PC-9 (cell line): ENCODE measurements at regions not wholly inside any gene's neighbourhood (a gene's known extent, or its start where the extent isn't known, plus 50 kb on each side); places are given as distances from the start of the nearest gene placed in this dataset.

Source experiments
- BruUV-seq: library from RNA; stranded (reverse); fragments of 400-500 nt; replicated peaks from 2 replicates; lab custom pipeline; 2021; lab: Mats Ljungman, UMichigan
- CTCF ChIA-PET: fragments of 300-600 bp; sonication (Branson Sonifier 250); formaldehyde crosslinking; loops from one replicate; lab custom pipeline; 2022; ENCODE audit warnings: antibody characterized with exemption; lab: Charles Lee
- POLR2A ChIA-PET: fragments of 300-600 bp; sonication (Branson Sonifier 250); formaldehyde crosslinking; loops from one replicate; lab custom pipeline; 2022; ENCODE audit warnings: antibody characterized with exemption; ENCODE audit not compliant: unreplicated experiment; lab: Charles Lee
- DNase-seq, 2 experiments: peaks; one replicate each; pipeline versions ENCODE4 v3.0.0 to v3.0.0-alpha.2; 2015 to 2022; ENCODE audit warnings: mixed read lengths in 1 of 2
- H2AFZ ChIP-seq: fragments of 200-600 bp; sonication (generic); 2 replicates; pipeline ENCODE4 v1.8.1; 2017; ENCODE audit warnings: antibody characterized with exemption
- H3F3A ChIP-seq: fragments of 200-600 bp; sonication (generic); 2 replicates; pipeline ENCODE4 v1.8.1; 2017; ENCODE audit warnings: antibody characterized with exemption, mild to moderate bottlenecking, low read depth; ENCODE audit not compliant: insufficient read depth
- H3K27ac ChIP-seq: fragments of 200-600 bp; sonication (generic); 2 replicates; pipeline ENCODE4 v1.6.1; 2016; ENCODE audit warnings: mixed run types
- H3K27me3 ChIP-seq: fragments of 200-600 bp; sonication (generic); 2 replicates; pipeline ENCODE4 v1.6.1; 2016; ENCODE audit warnings: low read depth, mixed run types; ENCODE audit not compliant: insufficient read depth
- H3K36me3 ChIP-seq: fragments of 200-600 bp; sonication (generic); 2 replicates; pipeline ENCODE4 v1.6.1; 2016; ENCODE audit warnings: low read depth, mixed run types
- H3K4me1 ChIP-seq: fragments of 200-600 bp; sonication (generic); replicated peaks from 2 replicates; pipeline ENCODE4 v1.6.1; 2016; ENCODE audit warnings: mixed run types; ENCODE audit not compliant: insufficient read depth
- H3K4me2 ChIP-seq: fragments of 200-600 bp; sonication (generic); 2 replicates; pipeline ENCODE4 v1.6.1; 2017; ENCODE audit warnings: mixed run types
- H3K4me3 ChIP-seq: fragments of 200-600 bp; sonication (generic); 2 replicates; pipeline ENCODE4 v1.6.1; 2016; ENCODE audit warnings: mixed run types
- H3K79me2 ChIP-seq: fragments of 200-600 bp; sonication (generic); 2 replicates; pipeline ENCODE4 v1.6.1; 2017; ENCODE audit warnings: low read depth, mixed run types
- H3K9me2 ChIP-seq: fragments of 200-600 bp; sonication (generic); 2 replicates; pipeline ENCODE4 v1.8.1; 2017; ENCODE audit warnings: mild to moderate bottlenecking; ENCODE audit not compliant: insufficient read depth
- H3K9me3 ChIP-seq: fragments of 200-600 bp; sonication (generic); 2 replicates; pipeline ENCODE4 v1.8.1; 2016; ENCODE audit warnings: low read depth; ENCODE audit not compliant: insufficient read depth
- H4K20me1 ChIP-seq: fragments of 200-600 bp; sonication (generic); 2 replicates; pipeline ENCODE4 v1.8.1; 2017; ENCODE audit not compliant: insufficient read depth
- CTCF ChIP-seq: fragments of 200-600 bp; sonication (generic); conservative IDR thresholded peaks from 2 replicates; pipeline ENCODE4 v1.6.1; 2017; ENCODE audit warnings: mixed run types, antibody characterized with exemption, mild to moderate bottlenecking, moderate library complexity
- EZH2 ChIP-seq: fragments of 200-600 bp; sonication (generic); IDR thresholded peaks from 2 replicates; pipeline ENCODE4 v1.8.0; 2017; ENCODE audit warnings: antibody characterized with exemption, low read depth
- intact Hi-C: fragments of 100-400 bp; cut with micrococcal nuclease; formaldehyde crosslinking; loops from one replicate; pipeline ENCODE4 v1.10.0; 2022; ENCODE audit not compliant: unreplicated experiment

GRCh38 chr2:103285354-103285753 lies 523.5 kb downstream of the TMEM182 start:
- H3K27me3 ChIP-seq: peaks cover 62% of the 10 kb centered on the region
- no peaks in the 10 kb centered on the region for H3F3A ChIP-seq
- TF ChIP-seq CTCF: no peak
- no peak for TF ChIP-seq EZH2
- no peak overlapping the region for H3K4me3 ChIP-seq
- no peaks in the 10 kb centered on the region for H3K9me2 ChIP-seq
- H3K4me1 ChIP-seq: no peaks in the 10 kb centered on the region
- no peak overlapping the region for H2AFZ ChIP-seq
- no peak for DNase-seq
- H3K9me3 ChIP-seq: no peaks in the 10 kb centered on the region
- H3K27ac ChIP-seq: no peak overlapping the region
- ChIA-PET POLR2A (no interaction called here), CTCF (no interaction called here)
- no peaks in the 10 kb centered on the region for H4K20me1 ChIP-seq
- intact Hi-C loops: no loop called here
- no peaks in the 10 kb centered on the region for H3K36me3 ChIP-seq
- no peak overlapping the region for H3K4me2 ChIP-seq
- H3K79me2 ChIP-seq: no peaks in the 10 kb centered on the region
- BruUV-seq: no TSS peak

DNA sequence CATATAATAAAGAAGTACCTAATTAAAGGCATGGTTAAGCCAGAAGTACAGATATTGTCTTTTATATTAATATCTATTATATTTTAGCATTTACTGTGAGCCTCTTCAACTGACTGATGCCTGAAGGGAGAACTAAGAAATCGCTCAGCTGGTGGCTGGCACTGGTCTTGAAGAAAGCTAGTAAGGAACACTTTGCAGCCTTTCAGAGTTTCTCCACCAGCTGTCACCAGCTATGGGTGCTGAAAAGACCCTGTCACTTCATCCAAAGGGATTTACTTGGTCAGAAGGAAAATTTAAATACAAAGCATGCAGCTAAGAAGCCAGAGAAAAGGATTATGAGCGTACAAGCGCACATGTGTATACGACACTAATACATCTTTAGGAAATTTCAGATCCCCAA lies 525.9 kb downstream of the TMEM182 start:
- no peak overlapping the region for H2AFZ ChIP-seq
- no peak overlapping the region for H3K4me2 ChIP-seq
- BruUV-seq: no TSS peak
- TF ChIP-seq EZH2 (no peak), CTCF (no peak)
- H3K79me2 ChIP-seq: no peaks in the 10 kb centered on the region
- no peaks in the 10 kb centered on the region for H3K9me2 ChIP-seq
- H3K36me3 ChIP-seq: no peaks in the 10 kb centered on the region
- no peak overlapping the region for H3K27ac ChIP-seq
- no peak overlapping the region for H3K4me3 ChIP-seq
- no peaks in the 10 kb centered on the region for H3F3A ChIP-seq
- peaks cover 74% of the 10 kb centered on the region for H3K27me3 ChIP-seq
- H3K9me3 ChIP-seq: no peaks in the 10 kb centered on the region
- DNase-seq: no peak
- no peaks in the 10 kb centered on the region for H3K4me1 ChIP-seq
- CTCF ChIA-PET: no interaction called here
- intact Hi-C loops: no loop called here
- H4K20me1 ChIP-seq: no peaks in the 10 kb centered on the region
- POLR2A ChIA-PET: no interaction called here

DNA sequence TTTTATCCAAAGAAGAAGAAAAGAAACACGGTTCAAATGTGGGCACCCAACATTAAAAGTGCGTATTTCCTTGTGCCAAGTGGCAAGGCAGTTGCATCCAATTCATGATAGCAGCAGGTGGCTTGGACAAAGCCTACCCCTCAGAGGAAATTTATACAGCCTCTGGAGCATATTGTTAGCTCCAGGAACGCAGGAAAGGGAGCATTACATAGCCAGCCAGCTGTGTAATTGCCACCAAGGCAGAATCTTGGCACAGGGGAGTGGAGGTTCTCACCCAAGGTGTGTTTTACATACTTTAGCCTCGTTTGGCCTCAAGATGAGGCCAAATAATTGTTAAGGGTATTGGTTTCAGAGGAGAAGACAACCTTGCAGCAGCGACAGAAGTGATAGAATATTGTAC lies 526.9 kb downstream of the TMEM182 start:
- Histone ChIP-seq H3K36me3 (no peaks in the 10 kb centered on the region), H3K27ac (no peak overlapping the region), H2AFZ (no peak overlapping the region), H3K9me2 (no peaks in the 10 kb centered on the region), H3K9me3 (no peaks in the 10 kb centered on the region), H3K4me3 (no peak overlapping the region), H4K20me1 (no peaks in the 10 kb centered on the region), H3K4me2 (no peak overlapping the region), H3K4me1 (no peaks in the 10 kb centered on the region), H3K79me2 (no peaks in the 10 kb centered on the region), H3F3A (no peaks in the 10 kb centered on the region), H3K27me3 (peaks cover 76% of the 10 kb centered on the region)
- no peak for DNase-seq
- TF ChIP-seq CTCF: no peak
- TF ChIP-seq EZH2: no peak
- intact Hi-C loops: no loop called here
- ChIA-PET POLR2A (no interaction called here), CTCF (interaction anchor here (0.5 kb wide), 1 partner anchor 1523 kb away, joined by 3 read pairs; no protein-coding TSS in a partner anchor)
- BruUV-seq: no TSS peak
